Astrocyte of the spinal cord (primary cell): ENCODE measurements at regions not wholly inside any gene's neighbourhood (a gene's known extent, or its start where the extent isn't known, plus 50 kb on each side); places are given as distances from the start of the nearest gene placed in this dataset.
"Not testable (repeated sequence)": the region's sequence is repeated elsewhere in the genome, so short reads cannot be mapped to it uniquely, and the experiment has no call there.

ENCODE experiments used
- DNase-seq: peaks from one replicate; pipeline ENCODE4 v3.0.0; 2011; ENCODE audit warnings: low read depth, low spot score
- H3K4me3 ChIP-seq: 2 replicates; pipeline ENCODE4 v1.5.1; 2011; ENCODE audit warnings: low read depth, mild to moderate bottlenecking, low read length, moderate library complexity
- in situ Hi-C: cut with HindIII; loops from 2 replicates; pipeline ENCODE4 v1.10.0; 2017; ENCODE audit warnings: low sequenced_read_pairs
- TF ChIP-seq, protein P1 (sequence below): IDR thresholded peaks from 2 replicates; pipeline ENCODE4 v1.5.1; 2012; ENCODE audit warnings: low read depth, mild to moderate bottlenecking, low read length, inconsistent platforms

DNA sequence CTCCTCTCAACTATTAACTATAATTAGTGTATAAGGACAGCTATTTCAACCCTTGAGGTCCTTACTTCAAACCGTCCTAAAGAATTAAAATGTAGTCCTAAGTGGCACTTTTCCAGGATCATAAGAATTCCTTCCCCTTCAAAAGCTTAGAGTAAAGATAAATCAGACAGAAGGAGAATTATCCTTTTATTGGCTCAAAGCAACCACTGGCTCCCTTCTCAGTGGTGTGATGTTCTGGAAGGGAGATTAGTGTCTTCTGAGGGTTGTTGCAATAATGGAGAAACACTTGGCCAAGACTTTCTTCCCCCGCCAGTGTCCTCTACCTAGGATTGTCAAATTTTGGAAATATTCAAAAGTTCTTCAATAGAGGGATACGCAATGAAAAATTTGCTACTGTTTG, 89.1 kb upstream of the PLEKHG1 start:
- TF ChIP-seq, protein P1, sequence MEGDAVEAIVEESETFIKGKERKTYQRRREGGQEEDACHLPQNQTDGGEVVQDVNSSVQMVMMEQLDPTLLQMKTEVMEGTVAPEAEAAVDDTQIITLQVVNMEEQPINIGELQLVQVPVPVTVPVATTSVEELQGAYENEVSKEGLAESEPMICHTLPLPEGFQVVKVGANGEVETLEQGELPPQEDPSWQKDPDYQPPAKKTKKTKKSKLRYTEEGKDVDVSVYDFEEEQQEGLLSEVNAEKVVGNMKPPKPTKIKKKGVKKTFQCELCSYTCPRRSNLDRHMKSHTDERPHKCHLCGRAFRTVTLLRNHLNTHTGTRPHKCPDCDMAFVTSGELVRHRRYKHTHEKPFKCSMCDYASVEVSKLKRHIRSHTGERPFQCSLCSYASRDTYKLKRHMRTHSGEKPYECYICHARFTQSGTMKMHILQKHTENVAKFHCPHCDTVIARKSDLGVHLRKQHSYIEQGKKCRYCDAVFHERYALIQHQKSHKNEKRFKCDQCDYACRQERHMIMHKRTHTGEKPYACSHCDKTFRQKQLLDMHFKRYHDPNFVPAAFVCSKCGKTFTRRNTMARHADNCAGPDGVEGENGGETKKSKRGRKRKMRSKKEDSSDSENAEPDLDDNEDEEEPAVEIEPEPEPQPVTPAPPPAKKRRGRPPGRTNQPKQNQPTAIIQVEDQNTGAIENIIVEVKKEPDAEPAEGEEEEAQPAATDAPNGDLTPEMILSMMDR: no peak
- H3K4me3 ChIP-seq: no peak overlapping the region
- DNase-seq: no peak
- in situ Hi-C loops: no loop called here

DNA sequence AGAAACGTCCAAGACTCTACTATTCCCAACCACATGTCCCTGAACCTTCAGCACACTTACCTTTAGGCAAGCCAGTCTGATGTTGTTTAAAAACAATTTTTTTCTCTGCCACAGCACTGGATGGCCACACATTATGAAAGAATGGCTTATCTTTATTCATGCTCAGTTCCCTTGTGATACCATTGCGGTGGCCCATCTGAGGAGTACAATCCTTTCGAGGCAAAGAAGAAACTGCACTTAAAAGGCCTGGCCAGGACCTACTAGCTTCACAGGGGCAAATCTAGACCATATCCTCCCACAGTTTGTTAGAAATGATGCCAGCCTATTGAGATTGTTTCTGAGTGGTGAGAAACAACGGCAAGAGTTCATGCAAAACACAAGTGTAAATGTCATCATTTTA, 88.4 kb upstream of the PLEKHG1 start:
- in situ Hi-C loops: no loop called here
- TF ChIP-seq, protein P1: no peak
- no peak overlapping the region for H3K4me3 ChIP-seq
- no peak for DNase-seq

DNA sequence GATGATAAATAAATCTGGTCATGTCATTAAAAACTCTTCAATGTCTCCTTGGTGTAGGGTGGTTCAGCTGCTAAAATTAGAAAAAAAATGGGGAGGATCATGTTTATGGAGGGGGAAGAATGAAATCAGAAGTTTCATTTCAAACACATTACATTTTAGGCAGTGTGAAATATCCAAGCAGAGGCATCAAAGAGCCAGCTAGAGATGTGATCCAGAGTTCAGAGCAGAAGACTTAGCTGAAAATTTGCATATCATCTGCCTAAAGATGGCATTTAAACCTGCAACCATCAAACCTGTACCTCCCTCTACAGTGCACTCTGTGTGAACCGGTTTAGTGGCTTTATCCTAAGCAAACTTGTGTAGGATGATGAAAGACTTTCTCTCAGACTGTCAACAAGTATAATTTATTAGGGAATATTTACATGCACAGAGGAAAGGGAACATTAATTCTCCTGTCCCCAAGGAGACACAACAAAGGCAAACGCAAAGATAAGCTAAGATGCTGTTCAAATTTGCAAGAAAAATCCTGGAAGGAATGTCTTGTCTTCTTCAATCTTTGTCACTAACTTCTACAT, 84.8 kb upstream of the PLEKHG1 start:
- in situ Hi-C loops: no loop called here

DNA sequence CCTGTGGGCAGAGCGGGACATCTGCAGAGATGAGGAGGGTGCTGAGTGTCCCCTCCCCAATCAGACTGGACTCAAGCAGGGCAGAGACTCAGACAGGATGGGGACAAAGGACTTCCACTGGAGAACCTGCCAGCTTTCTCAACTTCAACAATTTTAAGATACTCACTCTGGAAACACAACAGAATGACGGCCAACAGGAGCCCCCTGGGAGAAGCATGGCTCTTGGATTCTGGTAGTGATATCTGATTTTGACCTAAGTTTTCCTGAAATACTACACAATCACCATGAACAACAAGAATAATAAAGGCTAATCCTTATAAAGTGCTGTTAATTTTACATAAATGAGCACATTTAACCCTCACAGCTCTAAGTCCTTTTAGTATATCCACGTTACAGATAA, 83.5 kb upstream of the PLEKHG1 start:
- no peak for DNase-seq
- TF ChIP-seq, protein P1: no peak
- in situ Hi-C loops: no loop called here
- no peak overlapping the region for H3K4me3 ChIP-seq

More for the DNA sequence above, 84.8 kb upstream of the PLEKHG1 start:
- TF ChIP-seq, protein P1: no peak
- no peak for DNase-seq
- no peak overlapping the region for H3K4me3 ChIP-seq

DNA sequence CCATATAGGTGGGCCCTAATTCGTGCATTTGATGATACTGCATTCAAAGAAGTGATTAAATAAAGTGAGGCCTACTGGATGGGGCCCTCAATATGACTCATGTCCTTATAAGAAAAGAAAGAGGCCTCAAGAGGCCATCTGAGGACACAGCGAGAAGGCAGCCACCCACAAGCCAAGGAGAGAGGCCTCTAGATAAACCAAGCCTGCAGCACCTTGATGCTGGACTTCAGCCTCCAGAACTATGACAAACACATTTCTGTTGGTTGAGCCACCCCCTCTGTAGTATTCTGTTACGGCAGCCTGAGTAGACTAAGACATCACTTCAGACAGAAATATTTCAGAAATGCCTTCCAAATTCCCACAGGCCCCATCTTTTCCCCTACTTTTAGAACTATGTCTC, 82.5 kb upstream of the PLEKHG1 start:
- TF ChIP-seq, protein P1: no peak
- in situ Hi-C loops: no loop called here
- DNase-seq: no peak
- H3K4me3 ChIP-seq: no peak overlapping the region

DNA sequence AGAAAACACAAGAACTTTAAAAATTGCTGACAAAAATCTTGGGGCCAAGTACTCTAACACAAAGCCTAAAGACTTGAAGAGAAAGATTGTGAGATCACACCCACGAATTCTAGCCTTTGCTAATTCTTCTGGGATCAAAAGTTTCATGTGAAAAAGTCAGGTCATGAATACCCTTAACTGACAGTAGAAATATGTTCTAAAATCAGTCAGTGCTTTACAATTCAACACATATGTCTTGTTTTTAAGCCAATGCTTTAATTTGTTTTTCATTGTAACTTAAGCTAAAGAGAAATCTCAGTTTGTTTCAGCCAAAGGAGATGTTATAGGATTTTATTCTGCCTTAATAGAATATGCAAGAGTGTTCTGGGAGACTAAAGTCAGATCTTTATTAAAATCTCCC, 78.2 kb upstream of the PLEKHG1 start:
- no peak for DNase-seq
- H3K4me3 ChIP-seq: no peak overlapping the region
- TF ChIP-seq, protein P1: no peak
- in situ Hi-C loops: no loop called here

DNA sequence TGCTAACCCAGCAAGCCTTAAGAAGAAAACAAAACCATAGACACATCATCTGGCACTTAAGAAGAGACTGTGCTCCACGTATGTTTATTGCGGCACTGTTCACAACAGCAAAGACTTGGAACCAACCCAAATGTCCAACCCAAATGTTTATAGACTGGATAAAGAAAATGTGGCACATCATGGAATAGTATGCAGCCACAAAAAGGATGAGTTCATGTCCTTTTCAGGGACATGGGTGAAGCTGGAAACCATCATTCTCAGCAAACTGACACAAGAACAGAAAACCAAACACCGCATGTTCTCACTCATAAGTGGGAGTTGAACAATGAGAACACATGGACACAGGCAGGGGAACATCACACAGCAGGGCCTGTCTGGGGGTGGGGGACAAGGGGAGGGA, 76.5 kb upstream of the PLEKHG1 start:
- H3K4me3 ChIP-seq, DNase-seq, in situ Hi-C loops: not testable (repeated sequence)
